ENCODE measurements at regions not wholly inside any gene's neighbourhood (a gene's known extent, or its start where the extent isn't known, plus 50 kb on each side); places are given as distances from the start of the nearest gene placed in this dataset.

DNA sequence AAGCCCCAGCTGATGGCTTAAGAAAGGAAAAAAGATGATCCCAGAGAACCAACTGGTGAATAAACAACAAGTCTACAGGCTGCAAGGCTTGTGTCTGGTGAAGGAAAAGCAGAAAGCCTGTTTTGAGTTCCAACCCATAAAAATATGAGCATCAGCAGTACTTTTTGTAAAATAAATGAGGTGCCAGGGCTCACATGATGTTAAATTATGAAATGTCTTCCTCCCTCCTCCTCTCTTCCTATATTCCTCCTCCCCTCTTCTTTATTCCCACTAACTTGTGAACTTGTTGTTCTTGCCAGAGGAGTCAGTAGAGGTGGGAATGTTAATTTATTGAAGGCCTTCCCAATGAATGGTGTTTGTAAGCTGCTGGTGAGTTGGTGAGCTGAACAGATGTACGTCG lies 212.2 kb upstream of the CDH11 start:
- TF ChIP-seq, protein P1, sequence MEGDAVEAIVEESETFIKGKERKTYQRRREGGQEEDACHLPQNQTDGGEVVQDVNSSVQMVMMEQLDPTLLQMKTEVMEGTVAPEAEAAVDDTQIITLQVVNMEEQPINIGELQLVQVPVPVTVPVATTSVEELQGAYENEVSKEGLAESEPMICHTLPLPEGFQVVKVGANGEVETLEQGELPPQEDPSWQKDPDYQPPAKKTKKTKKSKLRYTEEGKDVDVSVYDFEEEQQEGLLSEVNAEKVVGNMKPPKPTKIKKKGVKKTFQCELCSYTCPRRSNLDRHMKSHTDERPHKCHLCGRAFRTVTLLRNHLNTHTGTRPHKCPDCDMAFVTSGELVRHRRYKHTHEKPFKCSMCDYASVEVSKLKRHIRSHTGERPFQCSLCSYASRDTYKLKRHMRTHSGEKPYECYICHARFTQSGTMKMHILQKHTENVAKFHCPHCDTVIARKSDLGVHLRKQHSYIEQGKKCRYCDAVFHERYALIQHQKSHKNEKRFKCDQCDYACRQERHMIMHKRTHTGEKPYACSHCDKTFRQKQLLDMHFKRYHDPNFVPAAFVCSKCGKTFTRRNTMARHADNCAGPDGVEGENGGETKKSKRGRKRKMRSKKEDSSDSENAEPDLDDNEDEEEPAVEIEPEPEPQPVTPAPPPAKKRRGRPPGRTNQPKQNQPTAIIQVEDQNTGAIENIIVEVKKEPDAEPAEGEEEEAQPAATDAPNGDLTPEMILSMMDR (IDR thresholded peaks at IDR 0.05), result no peak
- no peak for TF ChIP-seq POLR2AphosphoS5 (IDR thresholded peaks at IDR 0.05)
- TF ChIP-seq POLR2A (IDR thresholded peaks at IDR 0.05), result no peak

Measured in breast epithelium (tissue), 3 donors.